ENCODE measurements at regions not wholly inside any gene's neighbourhood (a gene's known extent, or its start where the extent isn't known, plus 50 kb on each side); places are given as distances from the start of the nearest gene placed in this dataset.

GRCh38 chr2:59276033-59276432, 1034.9 kb upstream of the FANCL start:
- Histone ChIP-seq H3K27ac (ENCODE audit: low read depth, low read length) (no peak overlapping the region), H4K20me1 (ENCODE audit: insufficient read depth, low read length) (no peaks in the 10 kb centered on the region), H3K79me2 (ENCODE audit: insufficient read depth, low read length) (no peaks in the 10 kb centered on the region), H3K36me3 (ENCODE audit: insufficient read depth, low read length) (no peaks in the 10 kb centered on the region), H3K4me2 (ENCODE audit: insufficient read depth, low read length) (no peak overlapping the region), H3K4me1 (ENCODE audit: insufficient read depth, low read length) (no peaks in the 10 kb centered on the region), H3K27me3 (ENCODE audit: insufficient read depth, low read length) (no peaks in the 10 kb centered on the region), H3K9me3 (ENCODE audit: low read depth, low read length) (no peaks in the 10 kb centered on the region), H3K4me3 (ENCODE audit: insufficient read depth, low read length) (no peak overlapping the region), H2AFZ (ENCODE audit: low read length) (no peak overlapping the region)
- TF ChIP-seq CTCF (IDR thresholded peaks at IDR 0.05; ENCODE audit: extremely low read depth, low read depth, low read length), result no peak
- DNase-seq (ENCODE audit: insufficient read length, low spot score, missing footprints), result no peak

GRCh38 chr2:59266453-59266852, 1025.3 kb upstream of the FANCL start:
- no peak for TF ChIP-seq CTCF (IDR thresholded peaks at IDR 0.05; ENCODE audit: extremely low read depth, low read depth, low read length)
- Histone ChIP-seq H3K9me3 (ENCODE audit: low read depth, low read length) (no peaks in the 10 kb centered on the region), H4K20me1 (ENCODE audit: insufficient read depth, low read length) (no peaks in the 10 kb centered on the region), H3K4me3 (ENCODE audit: insufficient read depth, low read length) (no peak overlapping the region), H3K27me3 (ENCODE audit: insufficient read depth, low read length) (no peaks in the 10 kb centered on the region), H3K4me2 (ENCODE audit: insufficient read depth, low read length) (no peak overlapping the region), H3K36me3 (ENCODE audit: insufficient read depth, low read length) (no peaks in the 10 kb centered on the region), H2AFZ (ENCODE audit: low read length) (no peak overlapping the region), H3K27ac (ENCODE audit: low read depth, low read length) (no peak overlapping the region), H3K4me1 (ENCODE audit: insufficient read depth, low read length) (no peaks in the 10 kb centered on the region), H3K79me2 (ENCODE audit: insufficient read depth, low read length) (no peaks in the 10 kb centered on the region)
- DNase-seq (ENCODE audit: insufficient read length, low spot score, missing footprints), result no peak

GRCh38 chr2:59259913-59260312, 1018.8 kb upstream of the FANCL start:
- H3K4me2 ChIP-seq (ENCODE audit: insufficient read depth, low read length), result no peak overlapping the region
- H2AFZ ChIP-seq (ENCODE audit: low read length), result no peak overlapping the region
- no peaks in the 10 kb centered on the region for H4K20me1 ChIP-seq (ENCODE audit: insufficient read depth, low read length)
- no peaks in the 10 kb centered on the region for H3K4me1 ChIP-seq (ENCODE audit: insufficient read depth, low read length)
- H3K4me3 ChIP-seq (ENCODE audit: insufficient read depth, low read length), result no peak overlapping the region
- no peaks in the 10 kb centered on the region for H3K27me3 ChIP-seq (ENCODE audit: insufficient read depth, low read length)
- no peak for TF ChIP-seq CTCF (IDR thresholded peaks at IDR 0.05; ENCODE audit: extremely low read depth, low read depth, low read length)
- H3K36me3 ChIP-seq (ENCODE audit: insufficient read depth, low read length), result no peaks in the 10 kb centered on the region
- H3K79me2 ChIP-seq (ENCODE audit: insufficient read depth, low read length), result no peaks in the 10 kb centered on the region
- no peak overlapping the region for H3K27ac ChIP-seq (ENCODE audit: low read depth, low read length)
- no peak for DNase-seq (ENCODE audit: insufficient read length, low spot score, missing footprints)
- H3K9me3 ChIP-seq (ENCODE audit: low read depth, low read length), result no peaks in the 10 kb centered on the region

GRCh38 chr2:59256290-59256689, 1015.2 kb upstream of the FANCL start:
- no peaks in the 10 kb centered on the region for H3K36me3 ChIP-seq (ENCODE audit: insufficient read depth, low read length)
- H3K27ac ChIP-seq (ENCODE audit: low read depth, low read length), result no peak overlapping the region
- no peaks in the 10 kb centered on the region for H3K79me2 ChIP-seq (ENCODE audit: insufficient read depth, low read length)
- H2AFZ ChIP-seq (ENCODE audit: low read length), result no peak overlapping the region
- no peak for DNase-seq (ENCODE audit: insufficient read length, low spot score, missing footprints)
- H3K4me3 ChIP-seq (ENCODE audit: insufficient read depth, low read length), result no peak overlapping the region
- no peak for TF ChIP-seq CTCF (IDR thresholded peaks at IDR 0.05; ENCODE audit: extremely low read depth, low read depth, low read length)
- H3K9me3 ChIP-seq (ENCODE audit: low read depth, low read length), result no peaks in the 10 kb centered on the region
- no peak overlapping the region for H3K4me2 ChIP-seq (ENCODE audit: insufficient read depth, low read length)
- H3K4me1 ChIP-seq (ENCODE audit: insufficient read depth, low read length), result no peaks in the 10 kb centered on the region
- H4K20me1 ChIP-seq (ENCODE audit: insufficient read depth, low read length), result no peaks in the 10 kb centered on the region
- no peaks in the 10 kb centered on the region for H3K27me3 ChIP-seq (ENCODE audit: insufficient read depth, low read length)

All from osteoblast (primary cell).